HG02981 (cell line): ENCODE measurements at regions not wholly inside any gene's neighbourhood (a gene's known extent, or its start where the extent isn't known, plus 50 kb on each side); places are given as distances from the start of the nearest gene placed in this dataset.
A peak's percentile ranks its signal among the peaks of the same experiment; 100 is the strongest.
"Not testable (repeated sequence)": the region's sequence is repeated elsewhere in the genome, so short reads cannot be mapped to it uniquely, and the experiment has no call there.

Source experiments
- ATAC-seq: cut with Tn5 transposase; IDR thresholded peaks from one replicate; pipeline ENCODE4 v1.9.1; 2021; ENCODE audit warnings: mild to moderate bottlenecking, moderate library complexity; ENCODE audit not compliant: unreplicated experiment

GRCh38 chr6:85287158-85287557, 162.7 kb upstream of the NT5E start:
- no peak for ATAC-seq

GRCh38 chr6:85286507-85286906, 163.4 kb upstream of the NT5E start:
- ATAC-seq: not testable (repeated sequence)

- ATAC-seq: no peak
These were observed 163.9 kb upstream of the NT5E start for GRCh38 chr6:85285934-85286333.

GRCh38 chr6:85285114-85285513, 164.8 kb upstream of the NT5E start:
- no peak for ATAC-seq

GRCh38 chr6:85283436-85283835, 166.4 kb upstream of the NT5E start:
- no peak for ATAC-seq

- ATAC-seq: no peak
These were observed 171.3 kb upstream of the NT5E start for GRCh38 chr6:85278466-85279035.

- not testable (repeated sequence) for ATAC-seq
These were observed 173.9 kb upstream of the NT5E start for GRCh38 chr6:85276026-85276425.

- ATAC-seq: no peak
These were observed 174.4 kb upstream of the NT5E start for GRCh38 chr6:85275338-85275985.

GRCh38 chr6:85273870-85274269, 176.0 kb upstream of the NT5E start:
- no peak for ATAC-seq

GRCh38 chr6:85273046-85273445, 176.8 kb upstream of the NT5E start:
- no peak for ATAC-seq

- ATAC-seq: no peak
These were observed 177.3 kb upstream of the NT5E start for GRCh38 chr6:85272592-85272991.

GRCh38 chr6:85262621-85263020, 187.3 kb upstream of the NT5E start:
- no peak for ATAC-seq

- ATAC-seq: no peak
These were observed 188.6 kb upstream of the NT5E start for GRCh38 chr6:85261271-85261670.

GRCh38 chr6:85255661-85256060, 194.2 kb upstream of the NT5E start:
- no peak for ATAC-seq

GRCh38 chr6:85252552-85252951, 197.3 kb upstream of the NT5E start:
- ATAC-seq: peak; percentile 68

GRCh38 chr6:85252085-85252484, 197.8 kb upstream of the NT5E start:
- ATAC-seq: no peak

- no peak for ATAC-seq
These were observed 198.6 kb upstream of the NT5E start for GRCh38 chr6:85251300-85251699.

- no peak for ATAC-seq
These were observed 199.2 kb upstream of the NT5E start for GRCh38 chr6:85250586-85251220.

- no peak for ATAC-seq
These were observed 204.9 kb upstream of the NT5E start for GRCh38 chr6:85245004-85245403.

GRCh38 chr6:85241498-85242052, 208.3 kb upstream of the NT5E start:
- no peak for ATAC-seq

GRCh38 chr6:85240787-85241385, 209.0 kb upstream of the NT5E start:
- ATAC-seq: no peak

GRCh38 chr6:85237478-85237877, 212.4 kb upstream of the NT5E start:
- no peak for ATAC-seq
